ENCODE measurements at regions not wholly inside any gene's neighbourhood (a gene's known extent, or its start where the extent isn't known, plus 50 kb on each side); places are given as distances from the start of the nearest gene placed in this dataset.

DNA sequence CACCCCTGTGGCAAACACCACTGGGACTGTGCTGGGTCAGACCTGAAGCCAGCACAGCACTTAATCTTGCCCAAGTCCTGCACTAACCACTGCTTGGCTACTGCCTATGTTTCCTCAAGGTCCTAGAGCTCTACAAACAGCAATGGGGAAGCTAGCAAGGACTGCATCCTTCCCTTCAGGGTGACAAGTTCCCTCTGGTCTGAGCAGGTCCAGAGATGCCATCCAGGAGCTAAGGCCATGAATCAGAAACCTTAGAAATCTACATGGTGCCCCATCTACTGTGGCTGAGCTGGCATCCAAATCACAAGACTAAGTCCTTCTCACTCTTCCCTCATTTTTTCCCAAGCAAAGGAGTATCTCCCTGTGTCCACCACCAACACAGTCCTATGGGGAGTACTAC is 239.7 kb upstream of the UGT8 start:
- TF ChIP-seq, protein P1, sequence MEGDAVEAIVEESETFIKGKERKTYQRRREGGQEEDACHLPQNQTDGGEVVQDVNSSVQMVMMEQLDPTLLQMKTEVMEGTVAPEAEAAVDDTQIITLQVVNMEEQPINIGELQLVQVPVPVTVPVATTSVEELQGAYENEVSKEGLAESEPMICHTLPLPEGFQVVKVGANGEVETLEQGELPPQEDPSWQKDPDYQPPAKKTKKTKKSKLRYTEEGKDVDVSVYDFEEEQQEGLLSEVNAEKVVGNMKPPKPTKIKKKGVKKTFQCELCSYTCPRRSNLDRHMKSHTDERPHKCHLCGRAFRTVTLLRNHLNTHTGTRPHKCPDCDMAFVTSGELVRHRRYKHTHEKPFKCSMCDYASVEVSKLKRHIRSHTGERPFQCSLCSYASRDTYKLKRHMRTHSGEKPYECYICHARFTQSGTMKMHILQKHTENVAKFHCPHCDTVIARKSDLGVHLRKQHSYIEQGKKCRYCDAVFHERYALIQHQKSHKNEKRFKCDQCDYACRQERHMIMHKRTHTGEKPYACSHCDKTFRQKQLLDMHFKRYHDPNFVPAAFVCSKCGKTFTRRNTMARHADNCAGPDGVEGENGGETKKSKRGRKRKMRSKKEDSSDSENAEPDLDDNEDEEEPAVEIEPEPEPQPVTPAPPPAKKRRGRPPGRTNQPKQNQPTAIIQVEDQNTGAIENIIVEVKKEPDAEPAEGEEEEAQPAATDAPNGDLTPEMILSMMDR (IDR thresholded peaks at IDR 0.05), result no peak
- TF ChIP-seq POLR2A (IDR thresholded peaks at IDR 0.05), result no peak

Data from esophagus squamous epithelium (tissue), 4 donors.